ENCODE measurements at regions not wholly inside any gene's neighbourhood (a gene's known extent, or its start where the extent isn't known, plus 50 kb on each side); places are given as distances from the start of the nearest gene placed in this dataset.

DNA sequence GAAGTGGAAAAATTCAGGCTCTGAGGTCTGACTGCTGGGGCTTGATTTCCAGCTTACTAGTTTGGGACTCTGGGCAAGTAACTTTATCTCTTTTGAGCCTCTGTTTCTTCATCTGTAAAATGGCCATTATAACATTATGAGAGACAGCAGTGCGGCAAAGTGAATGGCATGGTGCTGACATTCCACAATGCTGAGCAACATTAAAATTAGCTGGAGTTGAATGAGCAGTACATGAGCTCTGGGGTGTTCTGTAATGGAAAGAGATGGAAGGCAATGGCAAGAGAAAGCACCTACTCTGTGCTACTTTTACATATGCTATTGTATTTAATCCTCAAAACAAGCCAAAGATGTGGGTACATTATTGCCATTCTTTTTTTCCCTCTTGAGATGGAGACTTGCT lies 535.7 kb upstream of the CDH11 start:
- no peak for FAIRE-seq
- no peak overlapping the region for H3K4me3 ChIP-seq (ENCODE audit: low read depth, low read length)
- no peaks in the 10 kb centered on the region for H3K36me3 ChIP-seq (ENCODE audit: control insufficient read depth, insufficient read depth, low read length)
- H3K27me3 ChIP-seq (ENCODE audit: control insufficient read depth, insufficient read depth, low read length), result no peaks in the 10 kb centered on the region
- DNase-seq (ENCODE audit: low read depth), result peak; percentile 23
- TF ChIP-seq, protein P1, sequence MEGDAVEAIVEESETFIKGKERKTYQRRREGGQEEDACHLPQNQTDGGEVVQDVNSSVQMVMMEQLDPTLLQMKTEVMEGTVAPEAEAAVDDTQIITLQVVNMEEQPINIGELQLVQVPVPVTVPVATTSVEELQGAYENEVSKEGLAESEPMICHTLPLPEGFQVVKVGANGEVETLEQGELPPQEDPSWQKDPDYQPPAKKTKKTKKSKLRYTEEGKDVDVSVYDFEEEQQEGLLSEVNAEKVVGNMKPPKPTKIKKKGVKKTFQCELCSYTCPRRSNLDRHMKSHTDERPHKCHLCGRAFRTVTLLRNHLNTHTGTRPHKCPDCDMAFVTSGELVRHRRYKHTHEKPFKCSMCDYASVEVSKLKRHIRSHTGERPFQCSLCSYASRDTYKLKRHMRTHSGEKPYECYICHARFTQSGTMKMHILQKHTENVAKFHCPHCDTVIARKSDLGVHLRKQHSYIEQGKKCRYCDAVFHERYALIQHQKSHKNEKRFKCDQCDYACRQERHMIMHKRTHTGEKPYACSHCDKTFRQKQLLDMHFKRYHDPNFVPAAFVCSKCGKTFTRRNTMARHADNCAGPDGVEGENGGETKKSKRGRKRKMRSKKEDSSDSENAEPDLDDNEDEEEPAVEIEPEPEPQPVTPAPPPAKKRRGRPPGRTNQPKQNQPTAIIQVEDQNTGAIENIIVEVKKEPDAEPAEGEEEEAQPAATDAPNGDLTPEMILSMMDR (IDR thresholded peaks at IDR 0.05; ENCODE audit: insufficient read depth, low read length, severe bottlenecking), result no peak

DNA sequence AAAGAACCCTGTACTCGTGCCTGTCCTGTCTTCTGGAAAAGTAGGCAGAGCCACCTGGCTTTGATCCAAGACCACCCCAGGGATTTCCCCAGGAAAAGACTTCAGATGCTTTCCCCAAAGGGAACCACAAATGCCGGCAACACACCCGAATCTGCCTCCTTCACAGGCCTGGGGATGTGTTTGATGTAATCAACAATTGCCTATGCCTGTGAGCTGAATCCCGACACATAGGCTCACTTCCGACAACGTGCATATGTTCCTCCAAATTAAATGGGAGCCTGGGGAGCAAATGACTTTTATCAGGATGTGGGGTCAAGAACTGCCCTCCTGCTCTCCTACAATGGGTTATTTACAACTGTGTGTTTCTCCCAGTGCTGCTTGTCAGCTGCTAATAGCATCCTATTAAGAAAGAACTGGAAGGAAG lies 535.2 kb upstream of the CDH11 start:
- FAIRE-seq (no peak), DNase-seq (ENCODE audit: low read depth) (no peak)
- Histone ChIP-seq H3K4me3 (ENCODE audit: low read depth, low read length) (no peak overlapping the region), H3K27me3 (ENCODE audit: control insufficient read depth, insufficient read depth, low read length) (no peaks in the 10 kb centered on the region), H3K36me3 (ENCODE audit: control insufficient read depth, insufficient read depth, low read length) (no peaks in the 10 kb centered on the region)
- TF ChIP-seq, protein P1 (IDR thresholded peaks at IDR 0.05; ENCODE audit: insufficient read depth, low read length, severe bottlenecking), result no peak

DNA sequence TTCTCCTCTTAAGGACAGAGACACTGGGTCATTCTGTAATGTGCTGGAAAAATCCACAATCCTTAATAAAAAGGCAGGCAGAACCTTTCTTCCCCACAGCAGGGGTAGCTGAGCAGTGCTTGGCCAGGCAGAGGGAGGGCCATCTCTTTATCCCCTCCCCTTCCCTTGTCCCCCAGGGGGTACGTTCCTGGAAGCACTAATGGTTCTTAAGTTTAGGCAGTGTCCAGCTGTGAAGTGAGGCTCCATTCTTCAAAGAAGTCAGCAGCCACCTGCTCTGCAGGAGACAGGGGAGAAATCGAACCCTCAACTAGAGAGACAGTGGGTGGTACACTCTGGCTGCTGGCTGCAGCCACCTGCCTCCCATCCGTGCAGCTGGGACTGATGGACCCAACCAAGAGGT lies 533.9 kb upstream of the CDH11 start:
- Histone ChIP-seq H3K27me3 (ENCODE audit: control insufficient read depth, insufficient read depth, low read length) (no peaks in the 10 kb centered on the region), H3K36me3 (ENCODE audit: control insufficient read depth, insufficient read depth, low read length) (no peaks in the 10 kb centered on the region), H3K4me3 (ENCODE audit: low read depth, low read length) (no peak overlapping the region)
- TF ChIP-seq, protein P1 (IDR thresholded peaks at IDR 0.05; ENCODE audit: insufficient read depth, low read length, severe bottlenecking), result no peak
- no peak for DNase-seq (ENCODE audit: low read depth)
- FAIRE-seq, result no peak

DNA sequence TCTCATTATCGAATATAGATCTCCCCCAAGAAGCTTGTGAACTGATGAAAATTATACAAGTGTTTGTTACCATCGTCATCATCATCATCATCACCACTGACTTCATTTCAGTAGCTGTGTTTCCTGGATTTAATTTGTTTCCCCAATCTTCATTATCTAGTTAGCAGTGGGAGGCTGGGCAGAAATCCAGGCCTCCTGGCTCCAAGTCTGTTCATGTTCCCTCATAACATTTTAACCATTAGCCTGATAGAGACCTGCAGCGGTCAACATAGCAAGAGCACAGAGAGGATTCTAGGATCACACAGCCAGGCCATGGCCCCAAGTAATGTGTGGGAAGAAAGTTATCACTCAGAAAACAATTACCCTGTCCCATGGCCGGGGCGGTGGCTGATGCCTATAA lies 526.2 kb upstream of the CDH11 start:
- Histone ChIP-seq H3K36me3 (ENCODE audit: control insufficient read depth, insufficient read depth, low read length) (no peaks in the 10 kb centered on the region), H3K27me3 (ENCODE audit: control insufficient read depth, insufficient read depth, low read length) (no peaks in the 10 kb centered on the region), H3K4me3 (ENCODE audit: low read depth, low read length) (no peak overlapping the region)
- TF ChIP-seq, protein P1 (IDR thresholded peaks at IDR 0.05; ENCODE audit: insufficient read depth, low read length, severe bottlenecking), result no peak
- FAIRE-seq, result no peak
- DNase-seq (ENCODE audit: low read depth), result no peak

DNA sequence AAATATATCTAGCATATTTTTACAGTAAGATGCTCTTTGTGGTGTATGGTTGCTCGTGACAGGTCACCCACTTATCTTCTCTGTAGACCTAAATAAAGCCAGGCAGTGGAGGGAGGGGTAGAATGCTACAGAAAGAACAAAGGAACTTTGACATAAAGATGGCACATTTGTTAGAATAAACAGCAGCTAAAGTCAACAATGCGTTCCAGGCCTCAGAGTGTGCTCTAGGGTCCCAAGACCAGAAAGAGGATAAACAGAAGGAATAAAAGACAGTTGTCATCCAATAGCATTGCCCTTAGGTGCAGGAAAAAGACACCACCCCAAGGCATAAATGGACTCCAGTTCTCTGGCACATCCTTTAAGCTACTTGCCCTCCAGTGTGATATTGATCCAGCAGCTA lies 523.0 kb upstream of the CDH11 start:
- FAIRE-seq, result no peak
- DNase-seq (ENCODE audit: low read depth), result no peak
- no peaks in the 10 kb centered on the region for H3K36me3 ChIP-seq (ENCODE audit: control insufficient read depth, insufficient read depth, low read length)
- no peak overlapping the region for H3K4me3 ChIP-seq (ENCODE audit: low read depth, low read length)
- H3K27me3 ChIP-seq (ENCODE audit: control insufficient read depth, insufficient read depth, low read length), result no peaks in the 10 kb centered on the region
- TF ChIP-seq, protein P1 (IDR thresholded peaks at IDR 0.05; ENCODE audit: insufficient read depth, low read length, severe bottlenecking), result no peak

DNA sequence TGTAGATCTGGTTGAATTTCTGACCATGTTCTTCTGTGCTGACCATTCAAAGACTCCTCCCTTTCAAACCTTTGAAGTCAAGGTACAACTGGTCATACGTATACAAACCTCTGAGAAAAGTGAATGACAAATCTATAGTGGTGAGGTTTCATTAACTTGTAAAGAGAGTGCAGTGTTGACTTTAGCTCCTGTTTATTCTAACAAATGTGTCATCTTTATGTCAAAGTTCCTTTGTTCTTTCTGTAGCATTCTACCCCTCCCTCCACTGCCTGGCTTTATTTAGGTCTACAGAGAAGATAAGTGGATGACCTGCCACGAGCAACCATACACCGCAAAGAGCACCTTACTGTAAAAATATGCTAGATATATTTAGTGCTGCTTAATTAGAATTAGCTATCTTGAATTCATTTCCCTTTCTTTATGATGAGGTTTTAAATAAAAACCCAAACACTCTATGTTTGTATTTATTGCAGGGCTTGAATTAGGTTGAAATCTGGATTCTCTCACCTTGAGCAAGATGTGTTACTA lies 520.0 kb upstream of the CDH11 start:
- TF ChIP-seq, protein P1 (IDR thresholded peaks at IDR 0.05; ENCODE audit: insufficient read depth, low read length, severe bottlenecking), result no peak
- H3K36me3 ChIP-seq (ENCODE audit: control insufficient read depth, insufficient read depth, low read length), result no peaks in the 10 kb centered on the region
- H3K27me3 ChIP-seq (ENCODE audit: control insufficient read depth, insufficient read depth, low read length), result no peaks in the 10 kb centered on the region
- FAIRE-seq, result peak; percentile 86
- H3K4me3 ChIP-seq (ENCODE audit: low read depth, low read length), result no peak overlapping the region
- no peak for DNase-seq (ENCODE audit: low read depth)

All from bronchial epithelial cell (primary cell).